Astrocyte of the hippocampus (primary cell): ENCODE measurements at regions not wholly inside any gene's neighbourhood (a gene's known extent, or its start where the extent isn't known, plus 50 kb on each side); places are given as distances from the start of the nearest gene placed in this dataset.
"Not testable (repeated sequence)": the region's sequence is repeated elsewhere in the genome, so short reads cannot be mapped to it uniquely, and the experiment has no call there.

Source experiments
- DNase-seq: peaks from one replicate; pipeline ENCODE4 v3.0.0; 2011; ENCODE audit warnings: low read depth, low spot score

DNA sequence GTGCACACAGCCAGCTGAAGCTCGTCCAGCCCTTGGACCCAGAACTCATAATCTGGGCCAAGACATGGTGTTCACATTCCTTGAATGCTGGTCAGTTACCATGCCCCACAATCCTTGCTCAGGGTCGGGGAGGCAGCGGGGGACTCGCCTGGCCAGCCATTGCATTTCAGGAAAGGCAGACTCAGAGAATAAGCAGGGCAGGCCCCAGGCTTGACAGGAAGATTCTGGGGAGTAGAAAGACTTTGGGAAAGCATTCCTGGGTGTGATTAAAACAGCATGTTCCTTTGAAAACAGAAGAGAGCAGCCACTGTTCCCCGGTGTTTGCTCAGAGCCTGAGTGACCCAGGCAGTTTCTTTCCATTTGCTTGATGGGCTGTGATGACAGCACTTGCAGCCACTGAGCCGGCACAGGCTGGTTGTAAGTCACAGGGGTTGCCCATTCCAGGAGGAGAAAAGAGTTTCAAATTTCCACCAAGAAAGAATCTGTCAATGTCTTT lies 473.7 kb downstream of the TYW1 start:
- peak; percentile 53 for DNase-seq

DNA sequence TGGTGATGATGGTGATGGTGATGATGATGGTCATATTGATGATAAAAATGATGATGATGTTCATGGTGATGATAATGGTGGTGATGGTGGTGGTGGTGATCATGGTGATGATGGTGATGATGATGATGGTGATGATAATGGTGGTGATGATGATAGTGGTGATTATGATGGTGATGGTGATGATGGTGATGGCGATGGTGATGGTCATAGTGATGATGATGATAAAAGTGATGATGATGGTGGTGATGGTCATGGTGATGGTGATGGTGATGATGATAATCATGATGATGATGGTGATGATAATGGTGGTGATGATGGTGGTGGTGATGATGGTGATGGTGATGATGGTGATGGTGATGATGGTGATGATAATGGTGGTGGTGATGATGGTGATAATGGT lies 478.7 kb downstream of the TYW1 start:
- no peak for DNase-seq

DNA sequence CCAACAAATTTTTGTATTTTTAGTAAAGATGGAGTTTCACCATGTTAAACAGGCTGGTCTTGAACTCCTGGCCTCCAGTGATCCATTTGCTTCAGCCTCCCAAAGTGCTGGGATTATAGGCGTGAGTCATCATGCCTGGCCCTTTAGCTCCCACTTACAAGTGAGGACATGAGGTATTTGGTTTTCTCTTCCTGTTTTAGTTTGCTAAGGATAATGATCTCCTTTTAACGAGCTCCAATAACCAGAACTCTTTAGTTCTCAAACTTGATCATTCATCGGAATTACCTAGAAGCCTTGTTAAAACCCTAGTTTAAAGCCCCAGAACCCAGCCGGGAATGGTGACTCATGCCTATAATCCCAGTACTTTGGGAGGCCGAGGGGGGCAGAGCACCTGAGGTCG lies 481.4 kb downstream of the TYW1 start:
- no peak for DNase-seq

DNA sequence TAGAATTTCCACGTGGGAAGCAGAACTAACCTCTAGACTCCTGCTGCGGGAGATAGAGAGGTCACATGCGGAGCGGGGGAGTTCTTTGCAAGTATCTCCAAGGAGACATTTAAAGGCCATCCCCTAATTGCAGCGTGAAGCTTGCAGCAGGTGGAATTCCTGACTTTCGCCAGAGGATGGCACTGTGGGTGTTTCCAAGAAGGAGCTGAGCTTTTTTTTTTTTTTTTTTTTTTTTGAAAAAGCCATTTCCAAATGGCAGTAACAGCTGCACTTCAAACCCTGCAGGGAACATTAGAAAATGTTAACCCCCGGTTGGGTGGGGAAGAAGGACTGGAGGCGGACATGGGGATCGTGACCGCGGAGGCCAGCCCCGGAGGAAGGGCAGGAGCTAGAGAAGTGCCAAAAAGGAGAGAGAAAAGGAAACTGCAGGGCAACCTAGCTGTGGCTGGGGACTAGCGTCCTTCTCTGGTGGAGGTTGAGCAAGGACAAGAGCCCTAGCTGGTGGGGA lies 487.7 kb downstream of the TYW1 start:
- DNase-seq = peak; percentile 74

DNA sequence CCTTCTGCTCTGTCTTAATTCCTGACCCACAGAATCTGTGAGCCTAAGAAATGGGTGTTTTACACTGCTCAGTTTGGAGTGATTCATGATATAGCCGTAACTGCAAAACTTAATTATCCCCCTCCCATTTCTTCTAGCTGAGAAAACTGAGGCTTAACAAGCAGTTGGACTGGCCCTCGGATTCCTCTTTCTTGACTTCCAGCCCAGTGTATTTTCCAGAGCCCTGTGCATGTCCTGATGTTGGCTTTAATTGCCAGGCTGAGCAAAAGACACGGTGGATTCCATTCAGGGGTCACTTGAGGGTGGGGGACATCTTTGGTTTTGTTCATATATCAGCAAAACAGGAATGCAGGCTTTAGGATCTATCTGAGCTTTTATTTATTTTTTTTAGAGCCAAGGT lies 489.8 kb downstream of the TYW1 start:
- DNase-seq = no peak

DNA sequence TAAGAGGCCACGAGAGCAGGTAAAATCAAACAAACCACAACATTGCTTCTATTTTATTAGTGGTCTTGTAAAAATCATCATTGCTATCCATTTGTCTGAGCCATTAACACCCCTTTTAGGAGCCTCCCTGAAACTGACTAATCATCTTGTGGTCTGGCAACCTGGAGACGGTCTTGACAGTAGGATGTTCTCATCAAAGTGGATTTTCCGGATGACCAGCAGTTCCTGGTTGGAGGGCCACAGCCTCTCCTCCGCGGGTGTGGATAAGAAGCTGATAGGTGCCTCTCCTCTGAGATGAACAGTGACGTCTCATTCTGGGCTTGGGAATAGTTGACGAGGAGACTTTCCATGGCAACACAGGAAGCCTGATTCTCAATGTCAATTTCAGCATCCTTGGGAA lies 490.7 kb downstream of the TYW1 start:
- DNase-seq = no peak

DNA sequence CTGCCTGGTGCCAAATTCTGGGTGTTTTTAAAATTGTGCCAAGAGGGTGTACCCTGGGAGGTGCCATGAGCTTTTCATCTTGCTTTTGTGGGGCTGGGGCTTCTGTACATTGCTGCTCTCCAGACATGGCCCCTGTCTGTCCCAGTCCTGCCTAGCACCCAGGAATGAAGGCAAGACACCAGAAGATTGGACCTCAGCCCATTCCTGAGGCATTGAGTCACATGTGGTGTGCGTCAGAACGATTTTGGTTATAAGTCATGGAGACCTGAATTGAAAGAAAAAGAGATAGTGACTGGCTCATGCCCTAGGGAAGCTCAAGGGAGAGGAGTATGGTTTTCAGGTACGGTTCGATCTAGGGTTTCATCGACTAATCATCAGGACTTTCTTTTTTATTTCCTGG lies 493.2 kb downstream of the TYW1 start:
- DNase-seq = no peak

DNA sequence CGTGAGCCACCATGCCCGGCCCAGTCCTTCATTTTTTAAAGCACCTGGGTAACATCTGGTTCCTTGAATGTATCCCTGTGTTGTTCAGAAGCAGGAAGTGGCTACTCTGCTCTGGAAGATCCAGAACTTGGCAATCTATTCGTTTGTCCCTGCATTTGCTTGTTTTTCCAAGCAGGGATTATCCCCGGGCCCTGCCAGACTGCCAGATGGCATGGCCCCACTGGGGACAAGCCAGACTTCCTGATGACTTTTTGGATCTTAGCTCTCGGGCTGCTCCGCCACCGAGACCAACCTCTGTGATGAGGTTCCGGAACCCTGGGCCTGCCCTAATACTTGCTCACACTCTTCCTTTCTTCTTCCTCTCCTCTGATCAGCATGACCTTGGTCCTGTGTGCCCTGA lies 496.7 kb downstream of the TYW1 start:
- DNase-seq = no peak

DNA sequence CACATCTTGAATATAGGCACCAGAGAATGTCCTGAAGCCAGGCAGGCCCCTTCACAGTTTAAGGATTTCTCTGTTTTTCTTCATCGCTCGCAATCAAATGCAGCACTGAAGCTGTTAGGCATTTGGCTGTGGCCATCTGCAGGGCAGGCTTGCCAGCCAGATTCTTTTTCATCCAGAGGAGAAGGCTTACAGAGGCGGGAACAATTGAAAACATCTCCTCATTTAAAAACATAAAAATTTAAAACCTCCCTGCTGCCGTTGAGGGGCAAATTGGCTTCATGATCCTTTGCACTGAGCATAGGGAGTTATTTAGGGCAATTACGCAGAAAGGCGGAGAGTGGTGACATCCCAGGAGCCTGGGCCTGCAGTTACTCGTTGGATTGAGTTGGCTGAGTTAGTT lies 500.0 kb downstream of the TYW1 start:
- DNase-seq = no peak

DNA sequence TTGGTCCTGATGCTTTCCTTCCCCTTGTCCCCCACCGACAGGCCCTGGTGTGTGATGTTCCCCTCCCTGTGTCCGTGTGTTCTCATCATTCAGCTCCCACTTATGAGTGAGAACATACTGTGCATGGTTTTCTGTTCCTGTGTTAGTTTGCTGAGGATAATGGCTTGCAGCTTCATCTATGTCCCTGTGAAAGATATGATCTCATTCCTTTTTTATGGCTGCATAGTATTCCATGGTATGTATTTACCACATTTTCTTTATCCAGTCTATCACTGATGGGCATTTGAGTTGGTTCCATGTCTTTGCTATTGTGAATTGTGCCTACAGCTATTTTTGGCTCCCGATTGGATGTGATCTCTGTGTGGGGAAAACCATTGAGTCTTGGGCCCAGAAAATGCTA lies 501.3 kb downstream of the TYW1 start:
- DNase-seq = not testable (repeated sequence)

DNA sequence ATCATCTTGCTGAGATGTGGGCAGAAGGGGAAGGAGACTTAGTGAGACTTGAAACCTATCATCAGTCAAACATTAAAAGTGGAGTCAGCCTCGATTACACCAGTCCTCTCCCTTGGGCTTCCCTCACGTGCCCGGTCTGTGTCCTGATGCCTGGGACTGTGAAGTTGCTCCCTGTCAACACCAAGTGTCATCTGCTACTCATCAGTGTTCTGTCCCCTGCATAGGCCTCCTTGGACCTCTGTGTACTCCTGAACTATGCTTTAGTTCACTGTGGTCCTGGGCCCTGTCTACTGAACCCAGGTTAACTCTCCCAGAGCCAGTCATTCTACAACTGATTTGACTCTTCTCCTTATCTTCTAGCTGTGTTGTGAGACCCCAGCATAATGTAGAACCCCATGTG lies 506.3 kb downstream of the TYW1 start:
- no peak for DNase-seq

DNA sequence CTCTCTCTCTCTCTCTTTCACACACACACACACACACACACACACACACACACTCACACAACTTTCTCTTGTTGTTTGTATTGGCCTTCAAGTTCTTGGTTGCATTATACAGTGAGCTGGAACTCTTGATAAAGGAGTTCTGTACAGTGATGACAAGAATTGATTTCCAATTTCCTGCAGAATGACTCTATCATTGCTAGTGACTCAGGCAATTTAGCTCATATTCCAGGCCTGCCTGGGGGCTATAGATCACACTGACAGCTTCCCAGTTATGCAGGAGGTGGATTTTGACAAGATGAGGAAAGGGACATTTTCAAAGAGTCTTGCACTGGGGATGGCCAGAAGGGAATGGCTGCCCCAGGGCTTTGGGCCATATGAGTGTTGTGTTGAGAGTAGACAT lies 508.8 kb downstream of the TYW1 start:
- no peak for DNase-seq

DNA sequence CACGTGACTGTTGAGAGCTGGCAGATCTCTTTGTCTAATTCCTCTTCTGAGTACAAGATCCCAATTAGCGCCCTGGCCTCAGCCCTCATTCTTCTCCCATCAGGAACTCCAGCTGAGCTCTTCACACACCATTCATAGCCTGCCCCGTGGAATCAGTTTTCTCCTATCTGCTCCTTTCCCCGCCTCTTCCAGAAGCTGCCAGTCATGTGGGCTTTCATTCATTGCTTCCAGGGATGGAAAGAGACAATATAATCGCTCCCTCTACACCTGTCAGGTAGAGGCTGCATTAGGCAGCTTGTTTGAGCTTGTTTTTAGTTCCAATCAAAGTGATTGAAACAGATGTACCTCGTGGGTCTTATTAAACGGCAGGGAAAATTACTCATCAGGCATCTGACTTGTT lies 515.8 kb downstream of the TYW1 start:
- DNase-seq = no peak

DNA sequence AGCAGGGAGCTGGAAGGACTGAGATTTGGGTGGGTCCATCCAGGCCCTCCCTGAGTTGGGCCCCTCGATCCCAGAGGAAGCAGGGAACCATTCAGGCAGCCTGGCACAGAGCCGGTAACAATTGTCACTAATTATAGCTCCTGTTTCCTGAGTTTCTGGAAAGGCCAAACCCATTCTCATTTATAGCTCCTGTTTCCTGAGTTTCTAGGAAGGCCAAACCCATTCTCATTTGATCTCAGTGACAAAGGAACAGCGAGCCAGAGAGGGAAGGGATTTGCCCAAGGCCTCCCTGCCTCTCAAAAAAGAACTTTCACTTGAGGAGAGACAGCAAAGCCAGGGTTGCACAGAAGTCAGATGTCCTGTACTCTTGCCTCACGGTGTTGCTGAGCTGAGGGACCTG lies 521.9 kb downstream of the TYW1 start:
- DNase-seq = no peak

DNA sequence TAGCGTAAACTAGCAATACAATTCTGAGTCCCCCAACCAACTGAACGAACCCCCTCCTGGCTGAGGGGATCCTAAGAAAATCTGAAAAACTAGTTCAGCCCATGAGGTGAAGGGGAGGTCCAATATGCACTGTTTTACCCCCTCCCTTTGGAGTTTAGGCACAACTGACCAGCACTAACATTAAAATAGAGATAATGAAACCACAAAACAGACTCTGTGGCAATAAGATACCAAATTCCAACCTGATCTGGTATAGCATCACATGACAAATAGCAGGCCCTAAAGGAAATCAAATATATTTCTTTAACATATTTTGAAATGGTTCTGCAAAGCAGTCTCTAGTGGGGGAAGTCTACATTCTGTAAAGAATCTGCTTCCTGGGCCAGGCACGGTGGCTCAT lies 522.5 kb downstream of the TYW1 start:
- no peak for DNase-seq

DNA sequence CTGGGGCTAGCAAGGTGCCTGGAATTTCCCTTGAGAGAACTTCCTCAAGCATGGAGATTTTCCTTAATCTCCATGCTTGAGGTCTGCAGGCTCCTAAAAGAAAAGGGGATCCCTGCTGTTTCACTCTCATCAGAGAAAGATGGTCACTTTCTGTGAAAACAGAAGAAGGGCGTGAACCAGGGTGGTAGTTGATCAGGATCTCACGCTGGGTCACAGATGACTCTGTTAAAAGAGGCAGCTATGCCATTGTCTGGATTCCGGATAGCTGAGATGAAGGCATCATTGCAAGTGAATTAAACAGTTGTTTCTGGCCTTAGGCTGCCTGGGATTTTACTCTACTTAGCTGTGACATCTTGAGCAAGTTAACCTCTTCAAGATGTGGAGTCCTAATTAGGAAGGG lies 525.9 kb downstream of the TYW1 start:
- DNase-seq = no peak

DNA sequence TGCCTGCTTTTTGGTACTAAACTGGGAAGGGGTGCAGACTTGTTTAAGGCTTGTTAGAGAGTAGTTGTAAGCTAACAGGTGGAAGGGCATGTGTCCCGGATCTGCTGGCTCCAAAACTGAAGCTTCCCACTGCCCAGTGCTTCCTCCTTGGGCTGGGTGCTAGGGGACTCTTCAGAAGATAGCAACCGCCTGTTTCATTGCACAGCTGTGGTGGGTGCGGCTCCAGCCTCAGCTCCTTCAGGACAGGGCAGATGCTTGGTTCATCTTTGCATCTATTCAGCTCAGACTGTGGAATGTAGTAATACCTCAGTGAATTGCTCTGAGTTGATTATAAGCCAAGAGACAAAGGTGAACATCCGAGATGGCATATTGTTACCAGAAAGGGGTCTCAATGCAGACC lies 527.1 kb downstream of the TYW1 start:
- DNase-seq = no peak

DNA sequence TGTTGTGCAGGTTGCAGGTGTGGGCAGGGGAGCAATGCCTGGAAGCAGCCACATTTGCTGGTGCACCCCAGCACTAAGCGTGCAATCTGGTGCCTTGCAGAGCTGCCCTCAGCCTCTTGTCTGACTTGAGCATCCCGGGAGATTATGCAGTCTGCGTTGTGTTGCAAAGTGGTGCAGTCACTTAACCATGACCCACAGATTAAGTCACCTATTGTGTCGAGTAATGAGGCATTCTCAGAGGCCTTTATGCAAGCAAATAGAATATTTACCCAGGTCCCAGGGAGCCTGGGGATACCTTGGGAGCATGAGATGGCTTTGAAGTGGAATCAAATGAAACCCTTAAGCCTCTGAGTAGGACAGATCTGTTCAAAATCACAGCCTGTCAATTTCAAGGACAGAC lies 529.0 kb downstream of the TYW1 start:
- DNase-seq = no peak

DNA sequence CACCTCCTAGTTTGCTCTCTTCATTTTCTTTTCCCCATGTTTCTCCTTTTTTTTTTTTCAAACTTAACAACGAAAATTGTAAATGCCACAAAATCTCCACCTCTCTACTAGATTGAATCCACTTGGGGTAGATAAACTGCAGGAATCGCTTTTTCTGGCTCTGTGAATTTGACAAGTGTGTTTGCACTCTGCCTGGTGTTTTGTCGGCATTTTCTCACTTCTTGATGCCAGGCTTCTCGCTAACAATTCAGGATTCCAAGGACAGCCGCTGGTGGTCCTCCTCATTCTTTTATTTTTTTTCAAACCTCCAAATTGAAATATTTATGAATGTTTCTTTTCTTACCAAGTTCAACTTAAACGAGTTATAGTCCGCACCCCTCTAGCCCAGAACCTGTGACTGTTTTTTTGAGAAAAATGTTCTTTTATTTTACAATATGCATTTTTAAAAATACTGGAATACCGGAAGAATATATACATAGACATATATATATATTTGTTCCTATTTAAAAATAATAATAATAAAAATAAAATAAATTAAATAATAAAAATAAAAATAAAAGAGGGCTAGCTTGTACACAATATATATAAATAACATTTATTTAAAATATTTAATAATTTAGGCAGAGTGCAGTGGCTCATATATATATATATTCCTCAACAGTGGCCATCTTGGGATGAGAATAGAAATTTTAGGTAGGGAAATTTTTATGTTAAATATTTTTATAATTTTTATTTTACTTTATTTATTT lies 538.8 kb downstream of the TYW1 start:
- DNase-seq = no peak

DNA sequence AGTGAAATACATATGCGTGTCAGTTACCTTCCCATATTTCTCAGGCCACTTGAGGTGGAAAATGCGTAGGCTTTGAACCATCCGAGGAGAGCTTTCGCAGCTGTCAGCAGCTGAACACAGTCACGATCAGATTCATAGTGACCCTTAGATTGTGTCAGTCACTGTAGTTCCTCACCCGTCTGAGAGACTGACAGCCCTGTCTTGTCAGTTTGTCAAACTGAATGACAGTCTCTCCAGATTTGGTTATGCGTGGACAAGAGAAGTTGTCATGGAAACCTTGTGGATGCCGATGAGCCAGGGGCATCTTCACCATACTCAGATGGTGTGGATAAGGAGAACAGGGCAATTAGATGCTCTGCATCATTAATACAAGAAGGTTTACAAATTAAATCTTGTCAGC lies 546.3 kb downstream of the TYW1 start:
- no peak for DNase-seq

DNA sequence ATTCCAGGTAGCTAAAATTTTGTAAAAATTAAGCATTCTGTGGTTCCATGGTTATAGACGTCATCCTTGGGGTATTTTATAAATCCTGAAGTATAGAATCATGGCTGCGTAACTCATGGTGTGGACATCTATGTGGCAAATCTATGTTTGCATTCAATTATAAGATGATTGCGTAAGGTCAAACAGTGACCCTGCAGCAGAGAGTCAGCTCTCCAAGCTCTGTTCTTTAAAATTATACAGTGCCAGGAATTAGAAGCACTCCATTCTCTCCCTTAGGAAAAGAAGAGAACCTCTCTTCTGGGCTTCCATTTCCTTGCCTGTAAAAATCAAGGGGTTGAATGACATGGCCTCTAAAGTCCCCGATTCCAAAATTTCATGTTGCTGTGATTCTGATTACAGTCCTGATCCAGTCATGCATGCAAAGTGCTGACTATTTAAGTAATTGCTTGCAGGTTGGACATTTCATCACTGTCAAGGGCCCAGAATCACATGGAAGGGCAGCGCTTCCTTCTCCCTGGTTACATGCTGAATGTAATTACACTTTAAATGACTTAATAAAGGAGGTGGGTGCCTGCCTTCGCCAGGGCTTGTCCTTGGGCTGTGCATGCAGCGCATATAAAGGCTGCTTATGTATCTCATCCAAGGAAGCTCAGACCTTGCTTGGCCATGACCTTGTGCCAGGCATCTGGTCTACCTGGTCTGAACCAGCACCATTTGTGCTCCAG lies 550.7 kb downstream of the TYW1 start:
- DNase-seq = no peak

DNA sequence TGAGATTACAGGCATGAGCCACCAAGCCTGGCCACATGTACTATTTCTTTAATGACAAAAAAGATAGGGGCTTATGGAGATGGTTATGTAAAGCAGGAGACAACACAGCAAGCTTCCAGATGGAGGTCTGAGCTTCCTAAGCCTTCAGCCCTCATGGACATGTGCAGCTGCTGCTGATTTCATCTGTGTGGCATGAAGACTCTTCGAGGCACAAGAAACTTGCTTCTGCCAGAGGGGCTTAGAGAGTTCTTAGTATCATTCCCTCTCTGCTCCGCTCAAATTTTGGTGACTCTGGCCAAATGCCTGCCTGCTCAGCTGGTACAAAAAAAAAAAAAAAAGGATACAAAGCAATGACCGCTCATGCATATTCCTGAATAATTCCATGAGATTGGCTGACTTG lies 552.5 kb downstream of the TYW1 start:
- DNase-seq = no peak

DNA sequence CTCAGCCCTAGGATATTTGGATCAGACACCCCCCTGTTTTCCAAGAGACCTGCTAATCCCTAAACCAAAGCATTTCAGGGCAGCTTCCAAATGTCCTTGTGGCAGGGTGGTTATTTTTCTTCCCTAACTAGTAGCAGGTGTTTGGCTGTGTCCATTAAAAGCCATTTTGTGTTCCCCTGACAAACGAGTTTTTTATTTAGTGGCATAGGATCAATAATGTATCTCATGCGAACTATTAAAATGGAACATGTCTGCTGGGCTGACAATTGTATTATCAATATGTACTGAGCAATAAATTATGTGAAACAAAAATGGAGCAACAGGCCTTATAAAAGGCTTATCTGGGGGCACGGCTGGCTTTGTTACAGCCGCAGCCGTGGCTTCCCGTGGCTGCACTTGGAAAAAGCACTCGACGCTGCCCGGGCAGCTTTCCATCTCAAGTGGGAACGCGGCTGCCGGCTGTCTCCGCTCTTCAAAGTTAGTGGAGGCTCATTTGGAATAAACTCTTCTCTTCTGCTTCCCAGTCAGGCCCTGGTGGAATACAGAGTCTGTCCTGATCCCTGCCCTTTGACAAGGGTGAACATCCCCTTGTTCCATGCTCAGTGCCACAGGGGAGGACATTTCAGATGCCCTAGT lies 554.3 kb downstream of the TYW1 start:
- peak; percentile 15 for DNase-seq
